ENCODE measurements at regions not wholly inside any gene's neighbourhood (a gene's known extent, or its start where the extent isn't known, plus 50 kb on each side); places are given as distances from the start of the nearest gene placed in this dataset.
"Not testable (repeated sequence)": the region's sequence is repeated elsewhere in the genome, so short reads cannot be mapped to it uniquely, and the experiment has no call there.

GRCh38 chr4:174418640-174419212 is 103.6 kb downstream of the HPGD start:
- Mint-ChIP-seq H3K4me3 (ENCODE audit: low read depth) (no peak overlapping the region), H3K27ac (no peak overlapping the region)
- intact Hi-C loops (cut with micrococcal nuclease): no loop called here

GRCh38 chr4:174408841-174409552 is 113.3 kb downstream of the HPGD start:
- no peaks in the 10 kb centered on the region for H3K9me3 Mint-ChIP-seq
- no peak overlapping the region for H3K27ac Mint-ChIP-seq
- no peaks in the 10 kb centered on the region for H3K36me3 Mint-ChIP-seq (ENCODE audit: low read depth)
- H3K27me3 Mint-ChIP-seq (ENCODE audit: low read depth): peaks cover under 1% of the 10 kb centered on the region
- intact Hi-C loops (cut with micrococcal nuclease): no loop called here
- no peak for DNase-seq (ENCODE audit: low spot score)
- H3K4me3 Mint-ChIP-seq (ENCODE audit: low read depth): no peak overlapping the region
- H3K4me1 Mint-ChIP-seq (ENCODE audit: low read depth): no peaks in the 10 kb centered on the region

More at GRCh38 chr4:174418640-174419212, 103.6 kb downstream of the HPGD start:
- no peak for DNase-seq (ENCODE audit: low spot score)
- Mint-ChIP-seq H3K9me3 (no peaks in the 10 kb centered on the region), H3K36me3 (ENCODE audit: low read depth) (no peaks in the 10 kb centered on the region), H3K27me3 (ENCODE audit: low read depth) (no peaks in the 10 kb centered on the region), H3K4me1 (ENCODE audit: low read depth) (peaks cover 16% of the 10 kb centered on the region)

GRCh38 chr4:174406383-174406782 is 115.9 kb downstream of the HPGD start:
- H3K4me1 Mint-ChIP-seq (ENCODE audit: low read depth): no peaks in the 10 kb centered on the region

GRCh38 chr4:174405923-174406322 is 116.4 kb downstream of the HPGD start:
- H3K9me3 Mint-ChIP-seq: no peaks in the 10 kb centered on the region
- H3K27me3 Mint-ChIP-seq (ENCODE audit: low read depth): peaks cover 2% of the 10 kb centered on the region
- no peaks in the 10 kb centered on the region for H3K36me3 Mint-ChIP-seq (ENCODE audit: low read depth)
- H3K27ac Mint-ChIP-seq: no peak overlapping the region
- H3K4me3 Mint-ChIP-seq (ENCODE audit: low read depth): no peak overlapping the region
- intact Hi-C loops (cut with micrococcal nuclease): no loop called here
- no peak for DNase-seq (ENCODE audit: low spot score)
- no peaks in the 10 kb centered on the region for H3K4me1 Mint-ChIP-seq (ENCODE audit: low read depth)

More at GRCh38 chr4:174406383-174406782, 115.9 kb downstream of the HPGD start:
- intact Hi-C loops (cut with micrococcal nuclease): no loop called here
- H3K36me3 Mint-ChIP-seq (ENCODE audit: low read depth): no peaks in the 10 kb centered on the region
- H3K27ac Mint-ChIP-seq: no peak overlapping the region
- H3K4me3 Mint-ChIP-seq (ENCODE audit: low read depth): no peak overlapping the region
- no peaks in the 10 kb centered on the region for H3K9me3 Mint-ChIP-seq
- DNase-seq (ENCODE audit: low spot score): no peak
- peaks cover 2% of the 10 kb centered on the region for H3K27me3 Mint-ChIP-seq (ENCODE audit: low read depth)

- Mint-ChIP-seq H3K9me3 (no peaks in the 10 kb centered on the region), H3K4me3 (ENCODE audit: low read depth) (no peak overlapping the region), H3K36me3 (ENCODE audit: low read depth) (no peaks in the 10 kb centered on the region), H3K4me1 (ENCODE audit: low read depth) (no peaks in the 10 kb centered on the region), H3K27me3 (ENCODE audit: low read depth) (peaks cover 2% of the 10 kb centered on the region), H3K27ac (no peak overlapping the region)
- DNase-seq (ENCODE audit: low spot score): no peak
- intact Hi-C loops (cut with micrococcal nuclease): no loop called here
Measured at GRCh38 chr4:174404677-174405076, 117.6 kb downstream of the HPGD start.

DNA sequence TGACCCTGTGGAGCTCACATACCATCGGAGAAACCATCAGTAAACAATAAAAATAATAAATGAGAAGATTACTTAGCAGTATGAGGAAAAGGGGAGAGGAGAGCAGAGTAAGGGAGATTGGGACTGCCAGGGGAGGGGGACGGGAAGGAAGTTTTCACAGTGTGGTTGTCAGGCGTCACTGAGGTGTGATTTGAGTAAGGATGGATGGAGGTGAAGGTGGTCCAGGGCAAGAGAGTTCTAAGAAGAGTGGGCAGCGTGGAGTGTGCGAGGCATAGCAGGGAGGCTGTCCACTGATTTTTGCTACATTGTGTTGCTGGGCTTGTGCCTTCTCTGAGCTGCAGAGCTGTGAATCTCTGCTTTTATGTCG is 119.1 kb downstream of the HPGD start:
- no peaks in the 10 kb centered on the region for H3K36me3 Mint-ChIP-seq (ENCODE audit: low read depth)
- H3K27ac Mint-ChIP-seq: no peak overlapping the region
- no peaks in the 10 kb centered on the region for H3K9me3 Mint-ChIP-seq
- H3K4me1 Mint-ChIP-seq (ENCODE audit: low read depth): no peaks in the 10 kb centered on the region
- no peak overlapping the region for H3K4me3 Mint-ChIP-seq (ENCODE audit: low read depth)
- DNase-seq (ENCODE audit: low spot score): no peak
- intact Hi-C loops (cut with micrococcal nuclease): no loop called here
- H3K27me3 Mint-ChIP-seq (ENCODE audit: low read depth): peaks cover 2% of the 10 kb centered on the region

DNA sequence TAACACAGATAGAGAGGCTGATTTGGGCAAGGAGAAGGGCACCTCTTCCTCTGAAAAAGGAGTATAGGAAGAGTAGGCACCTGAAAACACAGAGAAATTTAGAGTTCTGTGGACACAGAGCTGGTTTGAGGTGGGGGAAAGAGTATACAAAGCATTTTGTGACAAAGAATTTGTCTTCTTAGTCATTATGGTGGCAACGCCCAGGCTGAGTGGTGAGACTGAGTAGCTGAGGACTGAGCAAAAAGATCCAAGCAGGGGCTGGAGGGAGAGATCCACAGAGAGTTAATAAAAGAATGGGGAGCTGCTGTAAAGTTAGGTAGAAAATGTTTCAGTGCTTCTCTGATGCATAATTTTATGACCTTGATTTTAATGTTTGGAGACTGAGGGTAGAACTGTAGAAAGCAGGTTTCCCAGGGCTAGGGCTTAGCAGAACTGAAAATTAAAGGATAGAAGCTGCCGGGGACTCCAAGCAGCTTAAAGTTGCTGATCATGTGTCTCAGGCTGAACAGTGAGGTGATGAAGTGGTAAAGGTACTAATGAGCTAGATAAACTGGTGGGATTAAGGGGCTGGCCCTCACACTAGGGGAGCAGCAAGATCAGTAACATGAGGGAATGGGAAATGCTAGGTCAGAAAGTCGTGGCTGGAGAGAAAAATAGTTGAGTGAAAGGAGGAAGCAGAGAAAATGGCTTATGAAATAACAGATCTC is 118.9 kb downstream of the CEP44 start:
- H3K9me3 Mint-ChIP-seq: no peaks in the 10 kb centered on the region
- no peaks in the 10 kb centered on the region for H3K4me1 Mint-ChIP-seq (ENCODE audit: low read depth)
- intact Hi-C loops (cut with micrococcal nuclease): no loop called here
- peaks cover 2% of the 10 kb centered on the region for H3K27me3 Mint-ChIP-seq (ENCODE audit: low read depth)
- H3K4me3 Mint-ChIP-seq (ENCODE audit: low read depth): no peak overlapping the region
- no peaks in the 10 kb centered on the region for H3K36me3 Mint-ChIP-seq (ENCODE audit: low read depth)
- no peak for DNase-seq (ENCODE audit: low spot score)
- no peak overlapping the region for H3K27ac Mint-ChIP-seq

- no peaks in the 10 kb centered on the region for H3K36me3 Mint-ChIP-seq (ENCODE audit: low read depth)
- no peak overlapping the region for H3K4me3 Mint-ChIP-seq (ENCODE audit: low read depth)
- no peaks in the 10 kb centered on the region for H3K4me1 Mint-ChIP-seq (ENCODE audit: low read depth)
- no peaks in the 10 kb centered on the region for H3K9me3 Mint-ChIP-seq
- intact Hi-C loops (cut with micrococcal nuclease): no loop called here
- DNase-seq (ENCODE audit: low spot score): no peak
- no peak overlapping the region for H3K27ac Mint-ChIP-seq
- H3K27me3 Mint-ChIP-seq (ENCODE audit: low read depth): peaks cover 4% of the 10 kb centered on the region
Measured at GRCh38 chr4:174401471-174402130, 117.9 kb downstream of the CEP44 start.

DNA sequence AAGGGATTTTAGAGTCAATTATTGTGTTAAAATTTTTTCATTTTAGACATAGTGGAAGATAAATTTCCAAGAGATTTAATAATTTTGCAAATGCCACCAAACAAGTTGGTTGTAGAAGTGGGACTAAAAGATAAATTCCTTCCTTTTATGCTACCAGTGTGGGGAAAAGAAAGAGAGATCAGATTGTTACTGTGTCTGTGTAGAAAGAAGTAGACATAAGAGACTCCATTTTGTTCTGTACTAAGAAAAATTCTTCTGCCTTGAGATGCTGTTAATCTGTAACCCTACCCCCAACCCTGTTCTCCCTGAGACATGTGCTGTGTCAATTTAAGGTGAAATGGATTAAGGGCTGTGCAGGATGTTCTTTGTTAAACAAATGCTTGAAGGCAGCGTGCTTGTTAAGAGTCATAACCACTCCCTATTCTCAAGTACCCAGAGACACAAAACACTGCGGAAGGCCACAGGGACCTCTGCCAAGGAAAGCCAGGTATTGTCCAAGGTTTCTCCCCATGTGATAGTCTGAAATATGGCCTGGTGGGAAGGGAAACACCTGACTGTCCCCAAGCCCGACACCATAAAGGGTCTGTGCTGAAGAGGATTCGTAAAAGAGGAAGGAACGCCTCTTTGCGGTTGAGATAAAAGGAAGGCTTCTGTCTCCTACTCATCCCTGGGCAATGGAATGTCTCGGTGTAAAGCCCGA is 117.0 kb downstream of the CEP44 start:
- intact Hi-C loops (cut with micrococcal nuclease); H3K9me3 Mint-ChIP-seq; H3K36me3 Mint-ChIP-seq (ENCODE audit: low read depth); H3K4me3 Mint-ChIP-seq (ENCODE audit: low read depth); H3K27me3 Mint-ChIP-seq (ENCODE audit: low read depth); H3K4me1 Mint-ChIP-seq (ENCODE audit: low read depth); DNase-seq (ENCODE audit: low spot score); H3K27ac Mint-ChIP-seq: not testable (repeated sequence)

DNA sequence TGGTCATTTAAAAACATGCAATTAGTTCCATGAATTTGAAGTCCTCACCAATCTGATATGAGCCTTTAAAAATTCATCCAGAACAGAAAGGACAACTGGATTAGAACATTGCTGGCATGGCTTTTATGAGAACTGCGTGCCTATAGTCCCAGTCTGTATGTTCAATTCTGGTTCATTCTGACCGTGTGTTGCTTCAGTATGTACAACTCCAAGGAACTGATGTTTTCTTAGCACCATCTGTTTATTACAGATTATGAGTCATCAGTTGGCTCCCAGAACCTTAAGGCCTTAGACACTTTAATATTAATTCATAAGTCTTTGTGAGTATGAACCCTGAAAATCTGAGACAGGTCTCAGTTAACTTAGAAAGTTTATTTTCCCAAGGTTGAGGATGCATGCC is 115.0 kb downstream of the CEP44 start:
- Mint-ChIP-seq H3K4me3 (ENCODE audit: low read depth) (no peak overlapping the region), H3K9me3 (no peaks in the 10 kb centered on the region), H3K27ac (no peak overlapping the region), H3K36me3 (ENCODE audit: low read depth) (no peaks in the 10 kb centered on the region), H3K4me1 (ENCODE audit: low read depth) (peaks cover 6% of the 10 kb centered on the region), H3K27me3 (ENCODE audit: low read depth) (peaks cover 6% of the 10 kb centered on the region)
- DNase-seq (ENCODE audit: low spot score): no peak
- intact Hi-C loops (cut with micrococcal nuclease): no loop called here

GRCh38 chr4:174397366-174398155 is 113.8 kb downstream of the CEP44 start:
- Mint-ChIP-seq H3K4me3 (ENCODE audit: low read depth) (no peak overlapping the region), H3K4me1 (ENCODE audit: low read depth) (peaks cover 6% of the 10 kb centered on the region), H3K9me3 (no peaks in the 10 kb centered on the region), H3K36me3 (ENCODE audit: low read depth) (no peaks in the 10 kb centered on the region), H3K27ac (no peak overlapping the region), H3K27me3 (ENCODE audit: low read depth) (peaks cover 6% of the 10 kb centered on the region)
- intact Hi-C loops (cut with micrococcal nuclease): no loop called here
- no peak for DNase-seq (ENCODE audit: low spot score)

DNA sequence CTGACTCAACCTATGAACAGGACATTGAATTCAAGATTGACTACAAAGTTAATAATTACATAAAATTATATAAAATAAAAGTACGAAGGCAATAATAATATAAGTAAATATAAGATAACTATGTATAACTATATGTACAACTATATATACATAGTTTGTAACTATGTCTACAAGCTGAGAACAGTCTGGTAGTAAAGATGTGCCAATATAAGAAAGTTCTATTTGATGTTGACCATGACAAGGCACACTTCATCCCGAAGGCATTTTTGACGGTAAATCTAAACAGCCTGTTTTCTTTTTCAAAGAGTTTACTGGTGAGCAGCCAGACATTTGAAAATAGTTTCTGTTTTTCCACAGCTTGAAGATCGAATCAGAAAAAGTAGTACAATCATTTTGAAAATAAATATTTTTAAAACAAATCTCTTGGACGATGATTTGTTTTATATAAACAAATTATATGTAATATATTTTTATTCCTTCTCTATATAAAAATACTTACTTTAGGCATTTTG is 112.9 kb downstream of the CEP44 start:
- intact Hi-C loops (cut with micrococcal nuclease): no loop called here

More for the DNA sequence above, 112.9 kb downstream of the CEP44 start:
- no peak for DNase-seq (ENCODE audit: low spot score)
- Mint-ChIP-seq H3K27ac (no peak overlapping the region), H3K4me1 (ENCODE audit: low read depth) (peaks cover 6% of the 10 kb centered on the region), H3K27me3 (ENCODE audit: low read depth) (peaks cover 6% of the 10 kb centered on the region), H3K36me3 (ENCODE audit: low read depth) (no peaks in the 10 kb centered on the region), H3K9me3 (no peaks in the 10 kb centered on the region), H3K4me3 (ENCODE audit: low read depth) (no peak overlapping the region)
